H9 (cell line): ENCODE measurements at regions not wholly inside any gene's neighbourhood (a gene's known extent, or its start where the extent isn't known, plus 50 kb on each side); places are given as distances from the start of the nearest gene placed in this dataset.

Experiments used
- DNase-seq: peaks from one replicate; pipeline ENCODE4 v3.0.0-alpha.2; 2017
- H2AFZ ChIP-seq: one replicate; pipeline ENCODE4 v1.6.1; 2013; ENCODE audit warnings: mild to moderate bottlenecking, low read length, control low read depth, moderate library complexity
- H2AK5ac ChIP-seq: 2 replicates; pipeline ENCODE4 v1.6.1; 2013; ENCODE audit warnings: low read length, control low read depth, mixed read lengths; ENCODE audit not compliant: insufficient read length
- H2BK120ac ChIP-seq: one replicate; pipeline ENCODE4 v1.6.1; 2013; ENCODE audit warnings: low read depth, mild to moderate bottlenecking, low read length, control low read depth, inconsistent platforms; ENCODE audit not compliant: poor library complexity, severe bottlenecking
- H2BK12ac ChIP-seq: 2 replicates; pipeline ENCODE4 v1.6.1; 2013; ENCODE audit warnings: low read length, control low read depth, mixed read lengths, low read depth; ENCODE audit not compliant: insufficient read length
- H2BK15ac ChIP-seq: 2 replicates; pipeline ENCODE4 v1.6.1; 2013; ENCODE audit warnings: low read depth, low read length, control low read depth
- H2BK20ac ChIP-seq: one replicate; pipeline ENCODE4 v1.6.1; 2013; ENCODE audit warnings: low read depth, mild to moderate bottlenecking, low read length, control low read depth, inconsistent platforms; ENCODE audit not compliant: poor library complexity, severe bottlenecking
- H2BK5ac ChIP-seq: 2 replicates; pipeline ENCODE4 v1.6.1; 2013; ENCODE audit warnings: low read length, control low read depth, mixed read lengths; ENCODE audit not compliant: insufficient read length
- H3K14ac ChIP-seq: 2 replicates; pipeline ENCODE4 v1.6.1; 2013; ENCODE audit warnings: low read length, control low read depth; ENCODE audit not compliant: insufficient read depth
- H3K18ac ChIP-seq: 2 replicates; pipeline ENCODE4 v1.6.1; 2013; ENCODE audit warnings: low read depth, mild to moderate bottlenecking, mixed read lengths, low read length, control low read depth; ENCODE audit not compliant: insufficient read length
- H3K23ac ChIP-seq: 2 replicates; pipeline ENCODE4 v1.6.1; 2013; ENCODE audit warnings: low read length, control low read depth, mixed read lengths, low read depth; ENCODE audit not compliant: insufficient read length
- H3K23me2 ChIP-seq: 2 replicates; pipeline ENCODE4 v1.6.1; 2013; ENCODE audit warnings: low read depth, mild to moderate bottlenecking, mixed read lengths, low read length, control low read depth; ENCODE audit not compliant: insufficient read length, poor library complexity, severe bottlenecking
- H3K27ac ChIP-seq: 2 replicates; pipeline ENCODE4 v1.5.1; 2013; ENCODE audit warnings: low read length, control low read depth, mixed read lengths, low read depth; ENCODE audit not compliant: insufficient read length
- H3K27me3 ChIP-seq: 2 replicates; pipeline ENCODE4 v1.6.1; 2013; ENCODE audit warnings: low read length, control low read depth, inconsistent platforms; ENCODE audit not compliant: insufficient read depth
- H3K4ac ChIP-seq: 2 replicates; pipeline ENCODE4 v1.6.1; 2013; ENCODE audit warnings: low read depth, mild to moderate bottlenecking, control low read depth, inconsistent platforms, low read length, moderate library complexity
- H3K4me1 ChIP-seq: 2 replicates; pipeline ENCODE4 v1.6.1; 2013; ENCODE audit warnings: low read length, control low read depth, inconsistent platforms; ENCODE audit not compliant: insufficient read depth
- H3K4me2 ChIP-seq: 2 replicates; pipeline ENCODE4 v1.6.1; 2013; ENCODE audit warnings: low read length, control low read depth, mixed read lengths; ENCODE audit not compliant: insufficient read length, insufficient read depth
- H3K56ac ChIP-seq: 2 replicates; pipeline ENCODE4 v1.6.1; 2013; ENCODE audit warnings: low read depth, mild to moderate bottlenecking, mixed read lengths, low read length, control low read depth; ENCODE audit not compliant: insufficient read length
- H3K79me1 ChIP-seq: 2 replicates; pipeline ENCODE4 v1.6.1; 2013; ENCODE audit warnings: low read depth, mild to moderate bottlenecking, moderate library complexity, low read length, control low read depth, inconsistent platforms; ENCODE audit not compliant: insufficient read depth, poor library complexity, severe bottlenecking
- H3K79me2 ChIP-seq: 2 replicates; pipeline ENCODE4 v1.6.1; 2013; ENCODE audit warnings: low read length, control low read depth, inconsistent platforms; ENCODE audit not compliant: insufficient read depth
- H3K9ac ChIP-seq: 2 replicates; pipeline ENCODE4 v1.6.1; 2013; ENCODE audit warnings: low read length, control low read depth, mixed read lengths; ENCODE audit not compliant: insufficient read length; ENCODE audit errors: extremely low read depth
- H3K9me3 ChIP-seq: one replicate; pipeline ENCODE4 v1.6.1; 2013; ENCODE audit warnings: low read depth, low read length, inconsistent platforms; ENCODE audit not compliant: control insufficient read depth
- H3T11ph ChIP-seq: one replicate; pipeline ENCODE4 v1.6.1; 2013; ENCODE audit warnings: mild to moderate bottlenecking, low read length, control low read depth, inconsistent platforms
- H4K20me1 ChIP-seq: one replicate; pipeline ENCODE4 v1.6.1; 2013; ENCODE audit not compliant: control insufficient read depth, insufficient read length, insufficient read depth
- H4K5ac ChIP-seq: 2 replicates; pipeline ENCODE4 v1.6.1; 2013; ENCODE audit warnings: low read depth, mild to moderate bottlenecking, mixed read lengths, low read length, control low read depth; ENCODE audit not compliant: insufficient read length
- H4K8ac ChIP-seq: replicated peaks from 2 replicates; pipeline ENCODE4 v1.6.1; 2013; ENCODE audit warnings: low read length, control low read depth, mixed read lengths, low read depth; ENCODE audit not compliant: insufficient read length
- H4K91ac ChIP-seq: 2 replicates; pipeline ENCODE4 v1.6.1; 2013; ENCODE audit warnings: low read depth, mild to moderate bottlenecking, moderate library complexity, mixed read lengths, low read length, control low read depth; ENCODE audit not compliant: insufficient read length
- H3K27ac Mint-ChIP-seq, 3 experiments: 2 replicates in 2 of 3; 3 replicates in 1 of 3; pipeline ENCODE4 v1.8.0; 2020 to 2021; ENCODE audit warnings: mixed read lengths in 3 of 3, mild to moderate bottlenecking in 1 of 3, moderate library complexity in 1 of 3
- H3K27me3 Mint-ChIP-seq: 2 replicates; pipeline ENCODE4 v1.8.0; 2021; ENCODE audit warnings: low read depth, mild to moderate bottlenecking, moderate library complexity, mixed read lengths
- H3K36me3 Mint-ChIP-seq, 3 experiments: 2 replicates in 2 of 3; 3 replicates in 1 of 3; pipeline ENCODE4 v1.8.0; 2020 to 2021; ENCODE audit warnings: low read depth in 3 of 3, mixed read lengths in 3 of 3; ENCODE audit not compliant: insufficient read depth in 1 of 3
- H3K4me1 Mint-ChIP-seq, 2 experiments: 2 replicates each; pipeline ENCODE4 v1.8.0; 2020; ENCODE audit warnings: mixed read lengths in 2 of 2
- H3K4me3 Mint-ChIP-seq, 2 experiments: 2 replicates in 1 of 2; 3 replicates in 1 of 2; pipeline ENCODE4 v1.8.0; 2020 to 2021; ENCODE audit warnings: mild to moderate bottlenecking in 2 of 2, mixed read lengths in 2 of 2, moderate library complexity in 1 of 2
- H3K9me3 Mint-ChIP-seq, 2 experiments: 2 replicates in 1 of 2; 3 replicates in 1 of 2; pipeline ENCODE4 v1.8.0; 2020; ENCODE audit warnings: mild to moderate bottlenecking in 2 of 2, mixed read lengths in 2 of 2, moderate library complexity in 1 of 2
- CTCF ChIP-seq: fragments of 200-600 bp; sonication (generic); conservative IDR thresholded peaks from 3 replicates; pipeline ENCODE4 v1.8.0; 2021; ENCODE audit warnings: antibody characterized with exemption, mild to moderate bottlenecking
- WGBS: extraction: QIAGEN DNeasy Blood & Tissue Kit; methylation state at CpG from one replicate; pipeline ENCODE4 v1.1.7; 2013; ENCODE audit warnings: missing lambda C conversion rate, low lambda C conversion rate, mixed read lengths; ENCODE audit not compliant: insufficient read length; ENCODE audit errors: extremely low coverage; 5-methylcytosine and 5-hydroxymethylcytosine counted together

DNA sequence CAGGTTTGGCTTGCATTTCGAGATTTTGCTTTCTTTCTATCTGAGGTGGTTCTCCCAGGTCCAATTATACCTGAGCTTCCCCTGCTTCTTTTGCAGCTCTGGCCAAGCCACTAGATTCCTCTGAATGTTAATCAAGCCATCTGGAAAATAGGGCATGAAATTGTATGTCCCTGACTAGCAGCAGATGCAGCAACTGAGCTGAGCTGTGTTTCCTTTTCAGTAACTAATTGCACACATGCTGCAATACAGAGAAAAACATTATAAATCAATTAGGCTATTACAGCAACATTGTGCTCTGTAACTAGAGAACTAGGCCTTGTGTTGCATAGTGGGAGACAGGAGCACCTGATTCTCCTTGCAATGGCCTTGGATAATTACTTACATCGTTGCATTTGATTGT lies 408.3 kb downstream of the ETS1 start:
- H3K36me3 Mint-ChIP-seq, result peaks cover 0 to under 1% (median 0%) of the 10 kb centered on the region in 3 experiments; a peak in 2 of 7 replicates
- H3K14ac ChIP-seq, result no peak overlapping the region
- WGBS, result no CpG with 5 or more reads among the region's 2 CpGs

More for the DNA sequence above, 408.3 kb downstream of the ETS1 start:
- TF ChIP-seq CTCF, result no peak
- Histone ChIP-seq H2BK5ac (no peak overlapping the region), H3K23me2 (no peaks in the 10 kb centered on the region), H3K56ac (no peak overlapping the region), H4K91ac (no peak overlapping the region), H3K4me2 (no peak overlapping the region), H2AFZ (no peak overlapping the region), H4K20me1 (no peaks in the 10 kb centered on the region), H2BK12ac (no peak overlapping the region), H3K18ac (no peak overlapping the region), H3K23ac (no peak overlapping the region), H3K27ac (no peak overlapping the region), H2BK15ac (no peak overlapping the region), H3K9me3 (no peaks in the 10 kb centered on the region), H3K79me1 (no peaks in the 10 kb centered on the region), H4K5ac (no peak overlapping the region), H4K8ac (no peak overlapping the region), H3K4ac (no peak overlapping the region), H3K79me2 (no peaks in the 10 kb centered on the region), H3K9ac (no peak overlapping the region), H2BK20ac (no peak overlapping the region), H3T11ph (no peak overlapping the region), H3K4me1 (peaks cover 3% of the 10 kb centered on the region; the same call in 1 of the 2 replicates), H2AK5ac (no peak overlapping the region), H2BK120ac (no peak overlapping the region), H3K27me3 (no peaks in the 10 kb centered on the region)
- peaks cover 12% of the 10 kb centered on the region in 2 experiments for H3K4me1 Mint-ChIP-seq
- DNase-seq, result no peak
- no peak overlapping the region for H3K4me3 Mint-ChIP-seq
- no peaks in the 10 kb centered on the region for H3K27me3 Mint-ChIP-seq
- no peak overlapping the region for H3K27ac Mint-ChIP-seq
- H3K9me3 Mint-ChIP-seq, result no peaks in the 10 kb centered on the region; a peak in 1 of 5 replicates
